Upper lobe of right lung (tissue), 1 donor: ENCODE measurements at regions not wholly inside any gene's neighbourhood (a gene's known extent, or its start where the extent isn't known, plus 50 kb on each side); places are given as distances from the start of the nearest gene placed in this dataset.

Experiments
- ATAC-seq: fragments of 200-7000 bp; cut with Tn5 transposase; one replicate; pipeline ENCODE4 v1.9.1; 2020; ENCODE audit warnings: mild to moderate bottlenecking, moderate library complexity
- DNase-seq: peaks from one replicate; pipeline ENCODE4 v3.0.0-alpha.2; 2020
- H3K27ac ChIP-seq: fragments of 200-600 bp; one replicate; pipeline ENCODE4 v1.8.0; 2022
- H3K27me3 ChIP-seq: fragments of 200-600 bp; one replicate; pipeline ENCODE4 v1.8.0; 2022; ENCODE audit warnings: mild to moderate bottlenecking
- H3K36me3 ChIP-seq: fragments of 200-600 bp; one replicate; pipeline ENCODE4 v1.8.0; 2022
- H3K4me1 ChIP-seq: fragments of 200-600 bp; one replicate; pipeline ENCODE4 v1.8.0; 2022
- H3K4me3 ChIP-seq: fragments of 200-600 bp; one replicate; pipeline ENCODE4 v1.8.0; 2022; ENCODE audit warnings: mild to moderate bottlenecking
- H3K9me3 ChIP-seq: fragments of 200-600 bp; one replicate; pipeline ENCODE4 v1.8.0; 2022
- CTCF ChIP-seq: fragments of 200-600 bp; IDR thresholded peaks from one replicate; pipeline ENCODE4 v1.8.0; 2022; ENCODE audit warnings: antibody characterized with exemption
- intact Hi-C: fragments of 100-400 bp; cut with DNase I; formaldehyde crosslinking; loops from one replicate; pipeline ENCODE4 v1.11.0; 2022
- donor health status: DM: no; HTN: yes; CAD: no; lungs with severe emphysema.

- H3K27me3 ChIP-seq, result no peaks in the 10 kb centered on the region
- no peak for TF ChIP-seq CTCF
- DNase-seq, result no peak
- intact Hi-C loops, result no loop called here
- no peak overlapping the region for H3K27ac ChIP-seq
- H3K4me1 ChIP-seq, result no peaks in the 10 kb centered on the region
- H3K9me3 ChIP-seq, result no peaks in the 10 kb centered on the region
- H3K4me3 ChIP-seq, result no peak overlapping the region
- no peak for ATAC-seq
- no peaks in the 10 kb centered on the region for H3K36me3 ChIP-seq
Measured at GRCh38 chr5:125393221-125393815, 646.9 kb upstream of the ZNF608 start.

DNA sequence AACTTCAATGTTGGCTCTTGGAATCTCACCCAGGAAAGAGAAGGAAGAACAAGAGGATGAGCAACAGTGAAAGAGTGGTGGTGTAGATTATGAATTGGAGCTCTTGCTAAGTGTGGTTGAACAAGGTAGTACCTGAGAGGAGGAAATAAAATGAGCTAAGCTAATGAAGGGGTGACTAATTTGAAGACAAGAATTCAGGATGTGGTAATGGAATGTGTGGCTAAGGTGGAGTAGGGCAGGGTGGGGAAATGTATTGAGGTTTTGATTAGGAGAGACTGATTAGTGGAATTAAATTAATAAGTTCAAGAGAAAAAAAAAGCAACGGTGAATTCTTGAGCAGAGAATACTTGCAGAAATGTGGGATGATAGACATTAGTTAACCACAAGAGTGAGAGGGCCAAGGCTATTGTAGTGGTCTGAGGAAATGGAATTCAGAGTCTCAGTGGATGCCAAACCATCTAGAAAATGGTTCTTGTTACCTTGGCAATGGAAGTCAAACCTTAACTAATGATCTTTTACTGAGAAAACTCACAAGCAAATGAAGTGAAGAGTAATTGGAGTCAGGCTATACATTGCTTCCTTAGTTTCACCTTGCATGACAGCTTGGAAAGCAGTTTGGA, 648.3 kb upstream of the ZNF608 start:
- Histone ChIP-seq H3K4me3 (no peak overlapping the region), H3K9me3 (no peaks in the 10 kb centered on the region), H3K4me1 (no peaks in the 10 kb centered on the region), H3K36me3 (no peaks in the 10 kb centered on the region), H3K27ac (no peak overlapping the region), H3K27me3 (no peaks in the 10 kb centered on the region)
- no peak for ATAC-seq
- no peak for TF ChIP-seq CTCF
- intact Hi-C loops, result no loop called here
- DNase-seq, result no peak

DNA sequence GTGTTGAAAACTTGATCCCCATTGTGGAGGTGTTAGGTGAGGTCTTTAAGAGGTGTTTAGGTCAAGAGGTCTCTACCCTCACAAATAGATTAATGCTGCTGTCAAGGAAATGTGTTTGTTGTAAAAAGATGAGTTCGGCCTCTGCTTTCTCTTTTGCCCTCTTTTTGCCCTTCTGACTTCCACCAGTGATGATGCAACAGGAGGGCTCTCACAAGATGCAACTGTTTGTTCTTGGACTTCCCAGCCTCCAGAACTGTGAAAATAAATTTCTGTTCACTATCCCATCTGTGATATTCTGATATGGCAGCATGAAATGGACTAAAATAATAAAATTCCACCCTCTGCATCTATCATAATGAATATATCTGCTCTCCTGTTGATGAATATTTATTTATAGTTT, 650.0 kb upstream of the ZNF608 start:
- DNase-seq, result no peak
- no peaks in the 10 kb centered on the region for H3K27me3 ChIP-seq
- no peaks in the 10 kb centered on the region for H3K4me1 ChIP-seq
- no peaks in the 10 kb centered on the region for H3K9me3 ChIP-seq
- intact Hi-C loops, result no loop called here
- H3K27ac ChIP-seq, result no peak overlapping the region
- H3K4me3 ChIP-seq, result no peak overlapping the region
- no peak for TF ChIP-seq CTCF
- no peak for ATAC-seq
- no peaks in the 10 kb centered on the region for H3K36me3 ChIP-seq

DNA sequence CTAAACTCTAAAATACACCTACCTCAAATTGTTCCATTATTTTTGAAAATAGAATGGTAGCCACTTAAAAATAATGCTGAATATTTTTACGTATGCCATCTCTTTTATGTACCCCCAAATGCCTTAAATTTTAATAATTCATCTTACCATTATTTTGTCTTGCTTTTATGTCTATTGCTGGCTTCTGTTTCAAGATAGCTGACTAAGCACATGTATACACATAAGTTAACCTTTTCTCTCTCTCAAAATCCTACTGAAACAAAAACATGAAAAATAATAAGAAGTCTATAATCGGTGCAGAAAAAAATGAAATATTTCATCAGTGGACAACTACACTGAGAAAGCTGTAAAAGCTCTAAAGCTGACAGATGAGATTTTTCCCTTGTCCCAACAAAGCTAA, 652.0 kb upstream of the ZNF608 start:
- no peak for DNase-seq
- no peaks in the 10 kb centered on the region for H3K4me1 ChIP-seq
- ATAC-seq, result no peak
- no peaks in the 10 kb centered on the region for H3K36me3 ChIP-seq
- H3K27ac ChIP-seq, result no peak overlapping the region
- H3K9me3 ChIP-seq, result no peaks in the 10 kb centered on the region
- H3K27me3 ChIP-seq, result no peaks in the 10 kb centered on the region
- no peak for TF ChIP-seq CTCF
- H3K4me3 ChIP-seq, result no peak overlapping the region
- intact Hi-C loops, result no loop called here

GRCh38 chr5:125399885-125400284, 653.4 kb upstream of the ZNF608 start:
- TF ChIP-seq CTCF, result no peak
- H3K27me3 ChIP-seq, result no peaks in the 10 kb centered on the region
- no peaks in the 10 kb centered on the region for H3K4me1 ChIP-seq
- DNase-seq (no peak), ATAC-seq (no peak)
- no peak overlapping the region for H3K4me3 ChIP-seq
- H3K27ac ChIP-seq, result no peak overlapping the region
- intact Hi-C loops, result no loop called here
- H3K36me3 ChIP-seq, result no peaks in the 10 kb centered on the region
- no peaks in the 10 kb centered on the region for H3K9me3 ChIP-seq
